ENCODE measurements at regions not wholly inside any gene's neighbourhood (a gene's known extent, or its start where the extent isn't known, plus 50 kb on each side); places are given as distances from the start of the nearest gene placed in this dataset.
"Not testable (repeated sequence)": the region's sequence is repeated elsewhere in the genome, so short reads cannot be mapped to it uniquely, and the experiment has no call there.

DNA sequence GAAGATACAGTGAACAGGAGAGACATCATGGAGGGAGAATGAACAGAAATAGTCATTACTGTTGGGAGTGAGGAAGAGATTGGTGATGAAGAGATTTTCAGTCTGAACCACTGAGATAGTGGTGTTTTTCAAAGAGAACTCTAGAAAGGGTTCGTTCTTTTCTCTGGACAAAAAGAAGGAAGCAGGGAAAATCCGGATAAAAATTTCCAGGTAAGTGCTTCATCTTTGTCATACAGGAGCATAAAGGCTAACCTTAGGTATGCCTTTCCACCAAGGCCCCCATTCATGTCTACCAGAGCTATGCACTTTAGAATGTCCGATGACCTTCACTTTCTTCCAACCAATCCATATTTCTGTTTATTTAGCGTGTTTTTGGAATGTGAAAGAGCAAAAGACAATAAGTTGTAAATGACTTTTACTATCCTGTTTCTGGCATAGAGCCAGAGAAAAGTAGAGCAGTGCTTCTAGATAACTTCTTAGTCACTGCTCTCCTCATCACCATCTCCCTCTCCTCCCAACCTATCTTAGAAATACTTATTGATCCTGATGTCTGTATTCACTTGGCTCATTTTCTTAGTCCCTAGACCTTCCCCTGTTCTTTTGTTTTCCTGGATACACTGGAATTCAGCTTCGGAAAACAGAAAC lies 116.5 kb downstream of the TTC6 start:
- DNase-seq (ENCODE audit: low read depth, low spot score) = no peak

DNA sequence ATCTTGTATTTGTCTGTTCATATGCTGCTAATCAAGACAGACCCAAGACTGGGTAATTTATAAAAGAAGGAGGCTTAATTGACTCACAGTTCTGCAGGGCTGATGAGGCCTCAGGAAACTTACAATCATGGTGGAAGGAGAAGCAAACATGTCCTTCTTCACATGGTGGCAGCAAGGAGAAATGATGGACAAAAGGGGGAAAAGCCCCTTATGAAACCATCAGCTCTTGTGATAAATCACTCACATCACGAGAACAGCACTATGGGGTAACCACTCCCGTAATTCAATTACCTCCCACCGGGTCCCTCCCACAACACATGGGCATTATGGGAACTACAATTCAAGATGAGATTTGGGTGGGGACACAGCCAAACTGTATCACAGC lies 117.0 kb downstream of the TTC6 start:
- not testable (repeated sequence) for DNase-seq (ENCODE audit: low read depth, low spot score)

DNA sequence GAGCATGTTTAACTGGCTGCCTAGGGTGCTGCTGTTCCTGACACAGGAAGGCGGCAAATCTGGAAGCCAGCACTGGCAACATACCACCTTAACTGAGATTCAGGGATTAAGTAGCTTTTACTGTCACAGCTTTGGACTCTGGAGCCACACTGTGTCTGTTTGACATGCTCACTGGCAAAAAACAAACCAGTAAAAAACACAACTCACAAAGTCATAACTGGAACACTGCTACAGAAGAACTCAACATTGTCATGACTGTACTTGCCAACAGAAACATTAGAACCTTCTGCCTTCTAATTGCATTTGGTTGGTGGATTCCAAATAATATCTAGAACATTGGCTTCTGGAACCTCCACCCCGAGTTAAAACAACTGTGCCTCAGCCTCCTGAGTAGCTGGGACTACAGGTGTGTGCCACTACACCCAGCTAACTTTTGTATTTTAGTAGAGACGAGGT lies 117.6 kb downstream of the TTC6 start:
- DNase-seq (ENCODE audit: low read depth, low spot score) = no peak

DNA sequence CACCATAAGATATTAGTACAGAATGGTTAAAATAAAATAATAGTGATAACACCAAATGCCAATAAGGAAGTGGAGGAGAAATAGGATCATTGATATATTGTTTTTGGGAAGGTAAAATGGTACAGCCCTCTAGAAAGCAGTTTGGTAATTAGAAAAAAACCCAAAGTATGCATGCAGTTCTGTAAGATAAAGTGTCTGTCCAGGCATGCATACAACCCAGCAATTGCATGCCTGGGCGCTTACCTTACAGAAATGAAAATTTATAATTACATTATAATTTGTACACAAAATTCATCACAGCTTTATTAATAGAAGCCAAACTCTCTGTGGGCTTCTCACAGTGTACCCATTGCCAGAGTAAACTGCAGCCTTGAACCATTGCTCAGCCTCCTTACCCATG lies 124.7 kb downstream of the TTC6 start:
- DNase-seq (ENCODE audit: low read depth, low spot score) = no peak

DNA sequence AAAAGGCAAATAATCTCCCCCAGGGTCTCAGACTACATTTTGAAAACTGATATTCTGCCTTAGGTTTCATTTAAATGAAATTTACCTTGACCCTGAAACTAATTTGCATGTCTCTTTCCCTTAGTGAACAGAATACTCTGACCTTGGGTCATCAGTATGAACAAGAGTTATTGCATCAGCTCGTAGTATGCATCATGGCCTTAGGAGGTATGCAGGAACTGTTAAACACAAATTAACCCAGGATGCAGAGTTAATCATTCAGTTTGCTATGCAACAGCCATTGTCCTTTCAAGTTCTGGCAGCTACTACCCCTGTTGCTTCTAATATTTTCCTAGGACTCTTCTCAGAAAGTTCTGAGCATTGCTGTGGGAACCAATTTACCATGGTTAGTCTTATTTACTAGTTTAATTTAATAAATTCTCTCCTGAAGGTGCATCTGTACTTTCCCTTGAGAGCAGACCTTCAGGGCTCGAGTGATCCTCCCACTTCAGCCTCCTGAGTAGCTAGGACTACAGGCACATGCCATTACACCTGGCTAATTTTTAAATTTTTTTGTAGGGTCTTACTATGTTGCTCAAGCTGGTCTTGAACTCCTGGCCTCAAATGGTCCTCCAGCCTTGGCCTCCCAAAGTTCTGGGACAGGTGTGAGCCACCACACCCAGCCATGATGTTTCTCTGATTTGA lies 126.7 kb downstream of the TTC6 start:
- DNase-seq (ENCODE audit: low read depth, low spot score) = no peak

DNA sequence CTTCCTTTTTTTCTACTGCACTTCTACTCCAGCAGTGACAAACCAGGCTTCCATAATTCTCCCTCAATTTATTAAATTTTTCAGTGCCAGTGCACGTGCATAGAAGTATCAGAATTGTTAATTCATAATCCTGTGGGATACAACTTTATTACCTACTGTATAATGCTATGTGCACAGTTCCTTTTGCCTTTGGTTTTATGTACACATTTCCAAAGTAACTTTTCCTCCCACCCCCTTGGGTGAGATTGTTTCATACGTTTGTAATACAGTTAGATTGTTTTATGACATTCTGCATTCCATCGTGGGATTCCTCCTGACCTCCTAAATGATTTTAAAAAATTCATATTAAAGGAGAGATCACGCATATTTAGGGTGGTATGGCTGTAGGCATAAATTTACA lies 128.1 kb downstream of the TTC6 start:
- DNase-seq (ENCODE audit: low read depth, low spot score) = no peak

DNA sequence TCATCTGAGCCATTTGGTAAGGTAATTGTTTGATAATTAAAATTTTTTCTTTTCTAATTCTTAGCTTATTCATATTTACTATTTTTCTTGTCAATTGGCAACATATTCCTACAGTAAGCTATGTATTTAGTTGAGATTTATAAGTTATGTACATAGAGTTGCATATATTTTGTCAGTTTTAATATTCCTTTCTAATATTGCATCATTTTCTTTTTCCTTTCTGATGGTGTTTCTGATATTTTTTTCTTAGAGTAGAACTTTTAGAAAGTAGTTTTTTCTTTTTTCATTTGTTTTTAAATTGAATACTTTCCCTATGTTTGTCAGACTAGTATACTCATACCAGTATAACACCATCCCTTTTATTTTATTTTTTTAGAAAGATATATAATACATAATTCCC lies 131.3 kb downstream of the TTC6 start:
- no peak for DNase-seq (ENCODE audit: low read depth, low spot score)

DNA sequence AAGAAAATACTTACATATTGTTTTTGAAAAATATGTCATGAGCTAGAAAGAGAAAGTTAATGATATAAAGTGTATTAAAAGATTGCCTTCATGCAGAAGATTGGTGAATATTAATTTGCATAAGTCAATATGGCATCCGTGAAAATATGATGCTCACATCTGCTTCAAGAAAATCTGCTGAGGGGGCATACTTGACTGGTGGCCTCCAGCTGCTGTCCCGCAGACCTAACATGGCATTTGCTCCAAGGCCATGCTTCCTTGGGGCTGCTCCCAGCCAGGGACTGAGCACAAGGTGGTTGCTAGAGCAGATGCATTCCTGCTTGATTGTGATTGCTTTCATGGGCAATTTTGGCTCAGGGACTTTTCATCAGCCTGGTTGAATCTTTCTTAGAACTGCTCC lies 133.8 kb downstream of the TTC6 start:
- DNase-seq (ENCODE audit: low read depth, low spot score) = no peak

DNA sequence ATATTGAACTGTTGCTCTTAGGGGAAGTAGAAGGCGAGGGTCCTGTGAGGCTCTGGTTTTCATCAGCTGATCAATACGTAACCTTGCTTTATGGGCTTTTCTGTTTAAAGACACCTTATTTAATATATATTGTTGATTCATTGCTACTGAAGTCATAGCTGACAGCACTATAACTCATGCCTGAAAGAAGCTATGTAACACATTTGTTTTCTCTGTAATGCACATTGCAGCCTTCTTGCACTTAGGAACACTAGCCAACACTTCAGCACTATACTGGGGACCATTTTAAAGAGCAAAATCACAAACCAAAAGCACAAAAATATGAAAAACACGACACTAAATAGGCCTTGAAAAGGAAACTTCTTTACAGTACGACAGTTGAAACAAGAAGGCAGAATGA lies 135.7 kb downstream of the TTC6 start:
- DNase-seq (ENCODE audit: low read depth, low spot score) = no peak

DNA sequence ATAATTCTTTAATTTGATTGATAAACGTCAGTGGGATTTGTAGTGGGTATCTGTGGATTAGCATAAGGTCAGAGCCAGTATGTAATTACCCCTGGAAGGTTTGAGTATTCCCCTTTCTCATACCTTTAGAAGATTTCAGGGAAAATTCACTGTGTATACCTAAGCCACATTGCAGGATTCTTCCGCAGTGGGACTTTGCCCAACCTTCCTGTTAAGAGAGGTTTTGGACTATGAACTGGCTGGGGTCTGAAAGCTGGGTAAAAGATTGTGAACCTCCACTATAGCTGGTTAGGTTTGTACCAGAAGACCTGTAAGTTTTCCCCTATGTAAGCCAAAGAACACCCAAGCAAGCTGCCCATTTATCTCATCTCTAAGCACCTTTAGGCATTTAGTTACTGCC lies 150.2 kb downstream of the TTC6 start:
- no peak for DNase-seq (ENCODE audit: low read depth, low spot score)

DNA sequence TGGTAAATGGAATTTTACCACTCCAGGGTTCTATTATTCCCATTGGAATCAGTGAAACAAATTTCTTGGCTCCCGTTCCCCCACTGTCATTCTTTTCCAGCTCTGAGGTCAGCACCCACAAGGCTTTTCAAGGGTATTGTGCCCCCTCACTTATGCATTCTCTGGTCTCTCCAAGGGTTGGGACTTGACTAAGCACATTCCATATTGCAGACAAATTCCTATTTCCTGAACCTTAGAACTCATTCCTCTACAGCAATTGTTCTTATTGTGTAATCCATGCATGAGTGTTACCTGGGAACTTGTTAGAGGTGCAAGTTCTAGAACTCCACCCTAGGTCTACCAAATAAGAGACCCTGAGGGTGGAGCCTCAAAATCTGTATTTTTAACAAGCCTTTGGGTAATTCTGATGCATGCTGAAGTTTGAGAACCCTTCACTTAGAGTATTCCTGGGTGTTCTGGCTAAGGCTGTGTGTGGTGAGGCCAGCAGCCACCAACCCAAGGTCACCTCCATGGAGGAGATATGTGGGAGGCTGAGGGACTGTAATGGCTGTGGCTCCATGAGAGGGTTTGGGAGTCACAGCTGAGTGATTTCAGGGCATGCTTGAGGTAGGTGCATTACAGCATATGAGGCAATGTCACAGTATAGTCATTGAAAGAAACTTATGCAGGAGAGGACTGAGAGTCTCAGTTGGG lies 150.9 kb downstream of the TTC6 start:
- DNase-seq (ENCODE audit: low read depth, low spot score) = no peak

DNA sequence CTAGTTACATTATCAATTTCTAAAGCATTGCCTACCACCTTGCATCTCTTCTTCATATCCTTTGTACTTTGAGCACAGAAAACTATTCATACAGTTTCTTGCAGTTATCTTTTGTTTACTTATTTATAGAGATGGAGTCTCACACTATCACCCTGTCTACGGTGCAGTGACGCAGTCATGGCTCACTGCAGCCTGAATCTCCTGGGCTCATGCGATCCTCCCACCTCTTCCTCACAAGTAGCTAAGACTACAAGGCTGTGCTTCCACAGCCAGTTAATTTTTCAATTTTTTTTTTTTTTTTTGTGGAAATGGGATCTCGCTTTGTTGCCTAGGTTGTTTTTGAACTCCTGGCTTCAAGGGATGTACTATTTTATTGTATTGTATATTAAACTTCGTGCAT lies 158.0 kb downstream of the TTC6 start:
- no peak for DNase-seq (ENCODE audit: low read depth, low spot score)

DNA sequence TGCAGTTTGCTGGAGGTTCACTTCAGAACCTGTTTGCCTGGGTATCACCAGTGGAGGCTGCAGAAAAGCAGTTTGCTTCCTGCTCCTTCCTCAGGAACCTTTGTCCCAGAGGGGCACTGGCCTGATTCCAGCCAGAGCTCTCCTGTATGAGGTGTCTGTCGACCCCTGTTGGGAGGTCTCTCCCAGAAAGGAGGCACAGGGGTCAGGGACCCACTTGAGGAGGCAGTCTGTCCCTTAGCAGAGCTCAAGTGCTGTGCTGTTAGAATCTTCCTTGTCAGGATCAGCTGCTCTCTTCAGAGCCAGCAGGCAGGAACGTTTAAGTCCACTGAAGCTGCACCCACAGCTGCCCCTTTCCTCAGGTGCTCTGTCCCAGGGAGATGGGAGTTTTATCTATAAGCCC lies 164.8 kb downstream of the TTC6 start:
- DNase-seq (ENCODE audit: low read depth, low spot score) = not testable (repeated sequence)

DNA sequence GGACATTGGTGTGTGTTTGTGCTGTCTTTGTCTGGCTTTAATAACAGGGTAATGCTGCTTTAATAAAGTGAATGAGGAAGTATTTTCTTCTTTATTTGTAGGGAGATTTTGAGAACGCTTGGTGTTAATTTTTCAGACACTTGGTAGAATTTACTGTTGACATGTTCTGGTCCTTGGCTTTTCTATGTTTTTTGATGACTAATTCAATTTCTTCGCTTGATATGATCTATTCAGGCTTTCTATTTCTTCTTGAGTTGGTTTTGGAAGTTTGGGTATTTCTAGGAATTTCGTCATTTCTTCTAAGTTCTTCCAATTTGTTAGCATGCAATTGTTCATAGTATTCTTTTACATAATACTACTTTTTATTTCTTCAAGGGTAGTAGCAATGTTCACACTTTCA lies 167.8 kb downstream of the TTC6 start:
- DNase-seq (ENCODE audit: low read depth, low spot score) = no peak

DNA sequence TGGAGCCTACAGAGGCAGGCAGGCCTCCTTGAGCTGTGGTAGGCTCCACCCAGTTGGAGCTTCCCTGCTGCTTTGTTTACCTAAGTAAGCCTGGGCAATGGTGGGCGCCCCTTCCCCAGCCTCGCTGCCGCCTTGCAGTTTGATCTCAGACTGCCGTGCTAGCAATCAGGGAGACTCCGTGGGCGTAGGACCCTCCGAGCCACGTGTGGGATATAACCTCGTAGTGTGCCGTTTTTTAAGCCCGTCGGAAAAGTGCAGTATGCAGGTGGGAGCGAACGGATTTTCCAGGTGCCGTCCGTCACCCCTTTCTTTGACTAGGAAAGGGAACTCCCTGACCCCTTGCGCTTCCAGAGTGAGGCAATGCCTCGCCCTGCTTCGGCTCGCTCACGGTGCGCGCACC lies 176.9 kb downstream of the TTC6 start:
- DNase-seq (ENCODE audit: low read depth, low spot score) = not testable (repeated sequence)

DNA sequence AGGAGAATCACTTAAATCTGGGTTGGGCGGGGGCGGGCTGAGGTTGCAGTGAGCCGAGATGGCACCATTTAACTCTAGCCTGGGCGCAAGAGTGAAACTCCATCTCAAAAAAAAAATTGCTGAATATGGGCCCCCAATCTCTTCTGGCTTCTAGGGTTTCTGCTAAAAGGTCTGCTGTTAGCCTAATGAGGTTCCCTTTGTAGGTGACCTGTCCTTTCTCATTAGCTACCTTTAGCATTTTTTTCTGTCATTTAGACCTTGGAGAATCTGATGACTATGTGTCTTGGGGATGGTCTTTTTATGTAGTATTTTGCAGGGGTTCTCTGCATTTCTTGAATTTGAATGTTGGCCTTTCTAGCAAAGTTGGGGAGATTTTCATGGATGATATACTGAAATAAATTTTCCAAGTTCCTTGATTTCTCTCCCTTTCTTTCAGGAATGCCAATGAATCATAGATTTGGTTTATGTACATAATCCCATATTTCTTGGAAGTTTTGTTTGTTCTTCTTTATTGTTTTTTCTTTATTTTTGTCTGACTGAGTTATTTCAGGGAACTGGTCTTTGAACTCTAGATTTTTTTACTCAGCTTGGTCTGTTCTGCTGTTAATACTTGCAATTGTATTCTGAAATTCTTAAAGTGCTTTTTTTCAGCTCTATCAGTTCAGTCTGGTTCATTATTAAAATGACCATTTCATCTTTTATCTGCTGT lies 181.5 kb downstream of the TTC6 start:
- no peak for DNase-seq (ENCODE audit: low read depth, low spot score)

DNA sequence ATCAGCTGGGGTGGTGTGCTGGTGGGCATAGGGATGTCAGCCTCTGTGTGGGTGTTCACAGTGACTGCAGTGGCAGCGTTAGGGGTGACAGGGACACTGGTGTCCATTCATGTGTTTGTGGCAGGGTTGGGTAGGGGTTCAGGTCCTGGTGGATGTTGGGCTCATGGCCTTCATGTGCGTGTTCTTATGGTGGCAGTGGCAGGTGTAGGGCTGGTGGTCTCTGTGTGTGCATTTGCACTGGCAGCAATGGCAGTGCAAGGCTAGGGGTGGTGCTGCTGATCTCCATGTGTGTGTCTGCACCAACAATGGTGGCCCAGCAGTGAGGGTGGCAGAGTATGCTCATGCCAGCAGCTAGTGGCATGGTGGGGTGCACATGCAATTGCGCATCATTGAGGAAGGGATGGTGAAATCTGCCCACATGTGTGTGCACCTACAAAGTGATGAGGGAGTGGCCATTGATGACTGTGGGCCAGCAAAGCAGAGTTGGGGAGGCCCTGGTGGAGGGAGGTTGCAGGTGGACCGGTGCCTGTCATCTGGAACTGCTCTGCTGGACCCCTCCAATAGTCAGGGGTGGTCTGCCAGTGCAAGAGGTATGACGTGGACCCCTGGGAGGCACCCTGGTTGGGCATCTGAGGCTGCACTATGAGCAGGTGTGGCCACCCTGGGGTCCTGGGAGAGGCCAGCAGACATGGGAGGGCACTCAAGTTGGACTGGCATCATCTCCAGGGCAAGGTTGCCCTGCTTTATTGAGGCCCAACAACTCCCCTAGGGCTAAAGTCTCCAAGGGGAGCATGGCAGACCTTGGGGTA lies 182.9 kb downstream of the TTC6 start:
- DNase-seq (ENCODE audit: low read depth, low spot score) = no peak

DNA sequence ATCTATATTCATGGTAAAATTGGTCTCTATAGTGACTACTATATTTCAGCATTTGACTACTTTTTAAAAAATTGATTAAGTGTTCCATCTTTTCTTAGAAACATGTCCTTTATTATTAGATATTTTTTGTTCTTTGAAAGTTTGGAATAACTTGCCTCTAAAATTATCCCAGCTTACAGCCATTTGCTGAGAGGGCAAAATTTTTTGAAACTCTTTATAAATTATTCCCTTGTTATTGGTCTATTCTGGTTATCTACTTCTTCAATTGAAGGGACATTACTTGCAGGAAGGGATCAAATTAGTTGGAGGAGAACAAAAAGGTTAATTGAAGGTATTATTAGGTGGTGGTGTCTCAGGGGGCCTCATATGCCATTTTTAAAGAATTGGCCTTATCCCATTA lies 184.1 kb downstream of the TTC6 start:
- no peak for DNase-seq (ENCODE audit: low read depth, low spot score)

DNA sequence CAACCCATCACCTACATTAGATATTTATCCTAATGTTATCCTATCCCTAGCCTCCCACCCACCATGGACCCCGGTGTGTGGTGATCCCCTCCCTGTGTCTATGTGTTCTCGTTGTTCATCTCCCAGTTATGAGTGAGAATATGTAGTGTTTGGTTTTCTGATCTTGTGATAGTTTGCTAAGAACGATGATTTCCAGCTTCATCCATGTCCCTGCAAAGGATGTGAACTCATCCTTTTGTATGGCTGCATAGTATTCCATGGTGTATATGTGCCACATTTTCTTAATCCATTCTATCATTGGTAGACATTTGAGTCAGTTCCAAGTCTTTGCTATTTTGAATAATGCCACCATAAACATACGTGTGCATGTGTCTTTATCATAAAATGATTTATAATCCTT lies 185.3 kb downstream of the TTC6 start:
- not testable (repeated sequence) for DNase-seq (ENCODE audit: low read depth, low spot score)

DNA sequence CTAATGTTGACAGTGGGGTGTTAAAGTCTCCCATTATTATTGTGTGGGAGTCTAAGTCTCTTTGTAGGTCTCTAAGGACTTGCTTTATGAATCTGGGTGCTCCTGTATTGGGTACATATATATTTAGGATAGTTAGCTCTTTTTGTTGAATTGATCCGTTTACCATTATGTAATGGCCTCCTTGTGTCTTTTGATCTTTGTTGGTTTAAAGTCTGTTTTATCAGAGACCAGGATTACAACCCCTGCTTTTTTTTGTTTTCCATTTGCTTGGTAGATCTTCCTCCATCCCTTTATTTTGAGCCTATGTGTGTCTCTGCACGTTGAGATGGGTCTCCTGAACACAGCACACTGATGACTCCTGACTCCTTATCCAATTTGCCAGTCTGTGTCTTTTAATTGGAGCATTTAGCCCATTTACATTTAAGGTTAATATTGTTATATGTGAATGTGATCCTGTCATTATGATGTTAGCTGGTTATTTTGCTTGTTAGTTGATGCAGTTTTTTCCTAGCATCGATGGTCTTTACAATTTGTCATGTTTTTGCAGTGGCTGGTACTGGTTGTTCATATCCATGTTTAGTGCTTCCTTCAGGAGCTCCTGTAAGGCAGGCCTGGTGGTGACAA lies 188.9 kb downstream of the TTC6 start:
- DNase-seq (ENCODE audit: low read depth, low spot score) = not testable (repeated sequence)

DNA sequence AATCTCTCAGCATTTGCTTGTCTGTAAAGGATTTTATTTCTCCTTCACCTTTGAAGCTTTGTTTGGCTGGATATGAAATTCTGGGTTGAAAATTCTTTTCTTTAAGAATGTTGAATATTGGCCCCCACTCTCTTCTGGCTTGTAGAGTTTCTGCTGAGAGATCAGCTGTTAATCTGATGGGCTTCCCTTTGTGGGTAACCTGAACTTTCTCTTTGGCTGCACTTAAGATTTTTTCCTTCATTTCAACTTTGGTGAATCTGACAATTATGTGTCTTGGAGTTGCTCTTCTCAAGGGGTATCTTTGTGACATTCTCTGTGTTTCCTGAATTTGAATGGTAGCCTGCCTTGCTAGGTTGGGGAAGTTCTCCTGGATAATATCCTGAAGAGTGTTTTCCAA lies 189.4 kb downstream of the TTC6 start:
- DNase-seq (ENCODE audit: low read depth, low spot score) = not testable (repeated sequence)
